Astrocyte (in vitro differentiated cells and primary cell): ENCODE measurements at regions not wholly inside any gene's neighbourhood (a gene's known extent, or its start where the extent isn't known, plus 50 kb on each side); places are given as distances from the start of the nearest gene placed in this dataset.

Experiments used
- DNase-seq: peaks from one replicate; pipeline ENCODE4 v3.0.0-alpha.2; 2010; ENCODE audit warnings: low read depth
- FAIRE-seq: peaks from 2 replicates; lab custom pipeline; 2011; peaks lifted over from hg19 to GRCh38; lab: Jason Lieb, UNC
- H2AFZ ChIP-seq: 2 replicates; pipeline ENCODE4 v1.6.0; 2012; ENCODE audit warnings: low read depth, low read length, inconsistent platforms
- H3K27ac ChIP-seq: 2 replicates; pipeline ENCODE4 v1.5.1; 2011; ENCODE audit warnings: low read depth, low read length, inconsistent platforms
- H3K27me3 ChIP-seq: 2 replicates; pipeline ENCODE4 v1.6.0; 2011; ENCODE audit warnings: low read length, inconsistent platforms; ENCODE audit not compliant: insufficient read depth
- H3K36me3 ChIP-seq: 2 replicates; pipeline ENCODE4 v1.5.1; 2011; ENCODE audit warnings: low read length, inconsistent platforms; ENCODE audit not compliant: insufficient read depth
- H3K4me1 ChIP-seq: 2 replicates; pipeline ENCODE4 v1.5.1; 2011; ENCODE audit warnings: low read length, inconsistent platforms; ENCODE audit not compliant: insufficient read depth
- H3K4me2 ChIP-seq: 2 replicates; pipeline ENCODE4 v1.6.0; 2012; ENCODE audit warnings: low read length, inconsistent platforms
- H3K4me3 ChIP-seq: 2 replicates; pipeline ENCODE4 v1.5.1; 2011; ENCODE audit warnings: low read depth, mild to moderate bottlenecking, low read length, inconsistent platforms; ENCODE audit not compliant: insufficient read depth
- H3K79me2 ChIP-seq: 2 replicates; pipeline ENCODE4 v1.6.0; 2012; ENCODE audit warnings: mild to moderate bottlenecking, low read length, inconsistent platforms; ENCODE audit not compliant: insufficient read depth
- H3K9ac ChIP-seq: 2 replicates; pipeline ENCODE4 v1.6.0; 2012; ENCODE audit warnings: mild to moderate bottlenecking, low read length, inconsistent platforms
- H3K9me3 ChIP-seq: 2 replicates; pipeline ENCODE4 v1.5.1; 2012; ENCODE audit warnings: low read depth, mild to moderate bottlenecking, low read length, inconsistent platforms; ENCODE audit not compliant: insufficient read depth
- H4K20me1 ChIP-seq: 2 replicates; pipeline ENCODE4 v1.6.0; 2012; ENCODE audit warnings: low read length, inconsistent platforms; ENCODE audit not compliant: insufficient read depth
- H3K27ac Mint-ChIP-seq: one replicate; pipeline ENCODE4 v1.8.0; 2021; ENCODE audit warnings: mild to moderate bottlenecking, mixed read lengths; ENCODE audit not compliant: unreplicated experiment
- H3K27me3 Mint-ChIP-seq: one replicate; pipeline ENCODE4 v1.8.0; 2021; ENCODE audit warnings: low read depth, mixed read lengths; ENCODE audit not compliant: unreplicated experiment
- H3K36me3 Mint-ChIP-seq: one replicate; pipeline ENCODE4 v1.8.0; 2021; ENCODE audit warnings: low read depth, mixed read lengths; ENCODE audit not compliant: unreplicated experiment
- H3K4me1 Mint-ChIP-seq: one replicate; pipeline ENCODE4 v1.8.0; 2021; ENCODE audit warnings: low read depth, mixed read lengths; ENCODE audit not compliant: unreplicated experiment
- H3K4me3 Mint-ChIP-seq: one replicate; pipeline ENCODE4 v1.8.0; 2021; ENCODE audit warnings: mild to moderate bottlenecking, moderate library complexity, mixed read lengths; ENCODE audit not compliant: unreplicated experiment
- H3K9me3 Mint-ChIP-seq: one replicate; pipeline ENCODE4 v1.8.0; 2021; ENCODE audit warnings: mild to moderate bottlenecking, mixed read lengths; ENCODE audit not compliant: unreplicated experiment
- EZH2 ChIP-seq: IDR thresholded peaks from 2 replicates; pipeline ENCODE4 v1.6.1; 2012; ENCODE audit warnings: mild to moderate bottlenecking, low read length, inconsistent platforms; ENCODE audit not compliant: insufficient read depth
- TF ChIP-seq, protein P1 (sequence below): IDR thresholded peaks from 2 replicates; pipeline ENCODE4 v1.5.1; 2011; ENCODE audit warnings: low read depth, mild to moderate bottlenecking, inconsistent platforms, low read length, moderate library complexity; ENCODE audit not compliant: insufficient read depth

DNA sequence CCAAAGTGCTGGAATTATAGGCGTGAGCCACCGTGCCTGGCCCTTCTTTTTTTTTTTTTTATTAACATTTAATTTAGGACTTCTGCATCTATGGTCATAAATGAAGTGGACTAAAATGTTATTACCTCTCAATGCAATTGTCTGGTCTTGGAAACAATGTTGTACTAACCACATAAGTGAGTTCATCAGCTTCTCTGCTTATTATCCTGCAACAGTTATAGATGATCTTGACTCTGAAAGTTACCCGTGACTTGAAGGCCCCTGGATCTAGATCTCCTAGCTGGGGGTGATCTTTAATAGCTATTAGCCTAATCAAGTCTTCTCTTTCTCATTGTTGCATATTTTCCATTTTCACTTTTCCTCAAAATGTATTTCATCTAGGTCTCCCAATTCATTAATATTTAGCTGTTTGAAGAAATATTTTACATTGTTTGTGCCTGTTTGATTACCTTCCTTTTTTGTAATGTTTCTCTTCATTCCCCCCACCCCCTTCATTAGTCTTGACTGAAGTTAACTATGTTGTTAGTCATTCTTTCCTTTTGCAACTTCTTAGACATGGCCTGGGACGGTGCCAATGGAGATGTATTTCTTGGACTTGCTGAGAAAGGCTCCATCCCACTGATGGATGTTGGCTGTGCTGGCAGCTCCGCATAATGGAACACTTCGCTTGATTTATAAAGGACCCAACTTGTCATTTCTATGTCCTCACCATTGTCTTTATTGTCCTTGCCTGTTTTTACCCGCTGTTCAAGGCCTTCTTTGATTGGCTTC lies 141.6 kb upstream of the RIOK3 start:
- Mint-ChIP-seq H3K4me1 (peaks cover 42% of the 10 kb centered on the region), H3K9me3 (peaks cover 3% of the 10 kb centered on the region), H3K27me3 (no peaks in the 10 kb centered on the region), H3K4me3 (no peak overlapping the region), H3K36me3 (peaks cover 11% of the 10 kb centered on the region), H3K27ac (peak overlapping the region; percentile 42)
- FAIRE-seq (no peak), DNase-seq (peak; percentile 98)
- H3K4me1 ChIP-seq, result peaks cover 38% of the 10 kb centered on the region
- H3K27me3 ChIP-seq, result no peaks in the 10 kb centered on the region
- peak overlapping the region; percentile 54 for H3K9ac ChIP-seq
- H3K4me2 ChIP-seq, result peak overlapping the region; percentile 79
- H3K36me3 ChIP-seq, result no peaks in the 10 kb centered on the region
- H3K4me3 ChIP-seq, result peak overlapping the region; percentile 17
- H3K79me2 ChIP-seq, result no peaks in the 10 kb centered on the region
- H3K27ac ChIP-seq, result peak overlapping the region; percentile 85
- no peak overlapping the region for H2AFZ ChIP-seq
- TF ChIP-seq EZH2, result no peak
- H4K20me1 ChIP-seq, result no peaks in the 10 kb centered on the region
- peaks cover 7% of the 10 kb centered on the region for H3K9me3 ChIP-seq

GRCh38 chr18:23313379-23313778 lies 139.7 kb upstream of the RIOK3 start:
- no peak overlapping the region for H3K4me3 Mint-ChIP-seq
- peaks cover 40% of the 10 kb centered on the region for H3K4me1 Mint-ChIP-seq
- H3K9me3 ChIP-seq, result peaks cover 7% of the 10 kb centered on the region
- no peak overlapping the region for H3K9ac ChIP-seq
- H3K4me1 ChIP-seq, result peaks cover 31% of the 10 kb centered on the region
- H3K27ac Mint-ChIP-seq, result no peak overlapping the region
- H3K4me2 ChIP-seq, result no peak overlapping the region
- no peak overlapping the region for H3K27ac ChIP-seq
- no peaks in the 10 kb centered on the region for H3K27me3 Mint-ChIP-seq
- FAIRE-seq (no peak), DNase-seq (no peak)
- H3K9me3 Mint-ChIP-seq, result peaks cover 3% of the 10 kb centered on the region
- TF ChIP-seq, protein P1, sequence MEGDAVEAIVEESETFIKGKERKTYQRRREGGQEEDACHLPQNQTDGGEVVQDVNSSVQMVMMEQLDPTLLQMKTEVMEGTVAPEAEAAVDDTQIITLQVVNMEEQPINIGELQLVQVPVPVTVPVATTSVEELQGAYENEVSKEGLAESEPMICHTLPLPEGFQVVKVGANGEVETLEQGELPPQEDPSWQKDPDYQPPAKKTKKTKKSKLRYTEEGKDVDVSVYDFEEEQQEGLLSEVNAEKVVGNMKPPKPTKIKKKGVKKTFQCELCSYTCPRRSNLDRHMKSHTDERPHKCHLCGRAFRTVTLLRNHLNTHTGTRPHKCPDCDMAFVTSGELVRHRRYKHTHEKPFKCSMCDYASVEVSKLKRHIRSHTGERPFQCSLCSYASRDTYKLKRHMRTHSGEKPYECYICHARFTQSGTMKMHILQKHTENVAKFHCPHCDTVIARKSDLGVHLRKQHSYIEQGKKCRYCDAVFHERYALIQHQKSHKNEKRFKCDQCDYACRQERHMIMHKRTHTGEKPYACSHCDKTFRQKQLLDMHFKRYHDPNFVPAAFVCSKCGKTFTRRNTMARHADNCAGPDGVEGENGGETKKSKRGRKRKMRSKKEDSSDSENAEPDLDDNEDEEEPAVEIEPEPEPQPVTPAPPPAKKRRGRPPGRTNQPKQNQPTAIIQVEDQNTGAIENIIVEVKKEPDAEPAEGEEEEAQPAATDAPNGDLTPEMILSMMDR, result no peak
- TF ChIP-seq EZH2, result no peak
- no peaks in the 10 kb centered on the region for H4K20me1 ChIP-seq
- no peaks in the 10 kb centered on the region for H3K27me3 ChIP-seq
- H3K36me3 Mint-ChIP-seq, result peaks cover 6% of the 10 kb centered on the region
- H2AFZ ChIP-seq, result no peak overlapping the region
- H3K4me3 ChIP-seq, result no peak overlapping the region
- no peaks in the 10 kb centered on the region for H3K36me3 ChIP-seq
- no peaks in the 10 kb centered on the region for H3K79me2 ChIP-seq

DNA sequence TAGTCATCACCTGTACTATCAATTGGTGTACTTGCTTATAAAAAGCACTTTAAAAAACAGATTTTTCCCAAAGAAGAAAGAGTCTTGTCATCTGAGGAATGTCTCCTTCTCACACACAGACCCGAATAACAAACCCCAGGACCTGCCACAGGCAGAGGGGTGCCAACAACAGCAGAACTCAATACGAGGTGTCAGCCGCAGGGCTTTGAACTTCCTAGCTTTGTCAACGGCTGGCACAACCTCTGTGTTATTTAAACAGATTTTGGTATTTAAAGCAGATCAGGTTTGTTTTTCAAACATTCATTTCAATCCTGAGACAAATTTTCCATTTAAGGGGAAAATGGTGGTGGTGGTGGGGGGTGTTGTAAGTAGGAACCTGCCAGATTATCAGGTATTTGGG lies 138.4 kb upstream of the RIOK3 start:
- H3K9me3 ChIP-seq, result peaks cover 7% of the 10 kb centered on the region
- no peak overlapping the region for H2AFZ ChIP-seq
- no peak overlapping the region for H3K9ac ChIP-seq
- no peak overlapping the region for H3K4me2 ChIP-seq
- no peak for DNase-seq
- Mint-ChIP-seq H3K9me3 (peaks cover 3% of the 10 kb centered on the region), H3K4me3 (no peak overlapping the region), H3K27me3 (no peaks in the 10 kb centered on the region), H3K27ac (no peak overlapping the region), H3K4me1 (peaks cover 42% of the 10 kb centered on the region), H3K36me3 (peaks cover 5% of the 10 kb centered on the region)
- H4K20me1 ChIP-seq, result no peaks in the 10 kb centered on the region
- no peaks in the 10 kb centered on the region for H3K79me2 ChIP-seq
- H3K4me1 ChIP-seq, result peaks cover 34% of the 10 kb centered on the region
- FAIRE-seq, result no peak
- TF ChIP-seq EZH2, result no peak
- TF ChIP-seq, protein P1, result no peak
- H3K36me3 ChIP-seq, result no peaks in the 10 kb centered on the region
- H3K27me3 ChIP-seq, result no peaks in the 10 kb centered on the region
- H3K27ac ChIP-seq, result no peak overlapping the region
- H3K4me3 ChIP-seq, result no peak overlapping the region
